Cardiac muscle cell (in vitro differentiated cells and primary cell): ENCODE measurements at regions not wholly inside any gene's neighbourhood (a gene's known extent, or its start where the extent isn't known, plus 50 kb on each side); places are given as distances from the start of the nearest gene placed in this dataset.

Experiments used
- DNase-seq, 2 donors: peaks; one replicate each; pipeline versions ENCODE4 v3.0.0 to v3.0.0-alpha.2; 2010 to 2017; ENCODE audit warnings: low read depth in 1 of 2, low spot score in 1 of 2
- H3K27ac ChIP-seq: fragments of 200-600 bp; sonication (generic); 2 replicates; pipeline ENCODE4 v1.5.1; 2016
- H3K27me3 ChIP-seq: fragments of 200-600 bp; sonication (generic); 2 replicates; pipeline ENCODE4 v1.6.0; 2016; ENCODE audit warnings: control low read depth
- H3K36me3 ChIP-seq: fragments of 200-600 bp; sonication (generic); 2 replicates; pipeline ENCODE4 v1.5.1; 2016; ENCODE audit warnings: control low read depth
- H3K4me1 ChIP-seq: fragments of 200-600 bp; sonication (generic); 2 replicates; pipeline ENCODE4 v1.8.1; 2017; ENCODE audit warnings: low read depth, mild to moderate bottlenecking, mixed run types
- H3K4me3 ChIP-seq: fragments of 200-600 bp; sonication (generic); 2 replicates; pipeline ENCODE4 v1.5.1; 2016; ENCODE audit warnings: mild to moderate bottlenecking
- H3K9me3 ChIP-seq: fragments of 200-600 bp; sonication (generic); 2 replicates; pipeline ENCODE4 v1.5.1; 2017; ENCODE audit warnings: low read depth, mild to moderate bottlenecking, control low read depth
- TF ChIP-seq, protein P1 (sequence below): IDR thresholded peaks from 2 replicates; pipeline ENCODE4 v1.5.1; 2012; ENCODE audit warnings: low read depth, mild to moderate bottlenecking, low read length

DNA sequence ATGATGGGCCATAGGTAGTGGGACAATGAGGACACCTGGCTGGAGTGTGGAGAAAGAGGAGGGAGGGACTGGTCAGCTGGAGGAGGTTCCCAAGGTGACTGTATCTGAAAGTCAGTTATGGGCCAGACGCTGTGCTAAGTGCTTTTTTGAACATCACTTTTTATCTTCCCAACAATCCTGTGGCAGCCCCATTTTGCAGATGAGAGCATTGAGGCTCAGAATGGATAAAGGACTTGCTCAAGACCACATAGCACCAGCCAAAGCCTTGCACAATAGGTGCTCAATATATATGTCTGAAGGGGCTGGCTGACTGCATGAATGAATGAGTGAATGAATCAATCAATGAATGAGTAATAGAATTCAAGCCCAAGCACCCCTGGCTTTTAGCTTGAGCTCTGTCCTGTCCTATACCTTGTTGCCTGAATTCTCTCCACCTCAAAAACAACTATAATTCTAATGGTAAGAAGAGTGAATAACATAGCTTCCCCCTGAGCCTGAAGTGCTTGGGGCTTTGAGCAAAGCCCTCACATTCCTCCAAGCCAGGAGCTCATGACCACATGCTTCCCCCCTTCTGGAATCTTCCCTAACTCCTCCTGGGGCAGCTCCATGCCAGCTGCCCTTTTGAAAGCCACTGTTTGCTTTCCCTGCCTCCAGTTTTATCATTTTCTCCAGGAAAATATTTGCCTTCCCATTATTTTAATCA lies 150.9 kb downstream of the RPLP1 start:
- DNase-seq = no peak
- no peaks in the 10 kb centered on the region for H3K9me3 ChIP-seq
- no peak overlapping the region for H3K4me3 ChIP-seq
- no peak overlapping the region for H3K27ac ChIP-seq
- TF ChIP-seq, protein P1, sequence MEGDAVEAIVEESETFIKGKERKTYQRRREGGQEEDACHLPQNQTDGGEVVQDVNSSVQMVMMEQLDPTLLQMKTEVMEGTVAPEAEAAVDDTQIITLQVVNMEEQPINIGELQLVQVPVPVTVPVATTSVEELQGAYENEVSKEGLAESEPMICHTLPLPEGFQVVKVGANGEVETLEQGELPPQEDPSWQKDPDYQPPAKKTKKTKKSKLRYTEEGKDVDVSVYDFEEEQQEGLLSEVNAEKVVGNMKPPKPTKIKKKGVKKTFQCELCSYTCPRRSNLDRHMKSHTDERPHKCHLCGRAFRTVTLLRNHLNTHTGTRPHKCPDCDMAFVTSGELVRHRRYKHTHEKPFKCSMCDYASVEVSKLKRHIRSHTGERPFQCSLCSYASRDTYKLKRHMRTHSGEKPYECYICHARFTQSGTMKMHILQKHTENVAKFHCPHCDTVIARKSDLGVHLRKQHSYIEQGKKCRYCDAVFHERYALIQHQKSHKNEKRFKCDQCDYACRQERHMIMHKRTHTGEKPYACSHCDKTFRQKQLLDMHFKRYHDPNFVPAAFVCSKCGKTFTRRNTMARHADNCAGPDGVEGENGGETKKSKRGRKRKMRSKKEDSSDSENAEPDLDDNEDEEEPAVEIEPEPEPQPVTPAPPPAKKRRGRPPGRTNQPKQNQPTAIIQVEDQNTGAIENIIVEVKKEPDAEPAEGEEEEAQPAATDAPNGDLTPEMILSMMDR = no peak
- no peaks in the 10 kb centered on the region for H3K36me3 ChIP-seq
- H3K27me3 ChIP-seq = peaks cover 16% of the 10 kb centered on the region
- no peaks in the 10 kb centered on the region for H3K4me1 ChIP-seq

- Histone ChIP-seq H3K27ac (no peak overlapping the region), H3K4me3 (no peak overlapping the region), H3K4me1 (no peaks in the 10 kb centered on the region), H3K9me3 (no peaks in the 10 kb centered on the region), H3K36me3 (no peaks in the 10 kb centered on the region), H3K27me3 (peaks cover 14% of the 10 kb centered on the region)
- TF ChIP-seq, protein P1 = no peak
- DNase-seq = no peak
Measured at GRCh38 chr15:69604072-69604411, 151.4 kb downstream of the RPLP1 start.

DNA sequence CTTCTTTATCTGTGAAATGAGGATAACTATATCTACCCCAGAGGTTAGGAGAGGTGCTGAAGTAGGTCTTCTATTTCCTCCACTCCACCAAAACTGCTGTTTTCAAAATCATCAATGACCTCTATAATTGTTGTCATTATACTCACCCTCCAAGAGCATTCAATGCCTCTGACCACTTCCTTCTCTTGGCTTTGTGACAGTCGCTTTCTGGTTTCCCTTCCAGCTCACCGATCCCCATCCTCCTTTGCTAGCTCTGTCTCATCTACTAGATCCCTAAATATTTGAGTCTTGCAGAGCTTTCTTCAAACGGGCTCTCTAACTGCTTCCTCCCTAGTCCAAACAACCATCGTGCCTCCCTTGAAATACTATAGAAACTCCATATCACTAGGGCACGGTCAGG lies 153.5 kb downstream of the RPLP1 start:
- no peak overlapping the region for H3K27ac ChIP-seq
- H3K9me3 ChIP-seq = no peaks in the 10 kb centered on the region
- TF ChIP-seq, protein P1 = no peak
- no peak overlapping the region for H3K4me3 ChIP-seq
- H3K36me3 ChIP-seq = no peaks in the 10 kb centered on the region
- DNase-seq = no peak
- no peaks in the 10 kb centered on the region for H3K27me3 ChIP-seq
- H3K4me1 ChIP-seq = no peaks in the 10 kb centered on the region

DNA sequence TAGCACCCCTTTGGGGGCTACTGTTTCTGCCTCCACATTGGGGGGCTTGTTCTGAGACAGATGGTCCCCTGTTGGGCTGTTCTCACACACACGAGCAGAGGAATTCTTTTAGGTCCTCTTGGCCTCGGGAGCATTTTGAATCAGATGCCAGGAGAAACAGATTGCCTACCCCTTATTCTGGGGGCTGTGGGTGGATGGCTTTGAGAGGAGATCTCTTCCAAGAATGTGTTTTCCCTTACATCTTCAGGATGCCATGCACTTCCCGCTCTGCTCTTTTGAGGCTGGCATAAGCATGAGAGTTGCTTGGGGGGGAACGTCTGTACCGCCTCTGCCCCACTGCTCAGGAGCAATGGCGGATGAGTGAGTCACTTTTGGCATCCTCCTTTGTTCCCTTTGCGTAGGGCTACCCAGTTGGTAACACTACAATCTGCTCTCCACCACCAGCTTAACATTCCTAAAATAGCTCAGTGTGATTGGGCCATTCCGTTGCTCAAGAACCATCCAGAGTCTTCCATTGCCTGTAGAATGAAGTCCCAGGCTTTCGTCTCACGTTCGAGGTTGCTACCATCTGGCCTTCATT lies 154.4 kb downstream of the RPLP1 start:
- TF ChIP-seq, protein P1 = no peak

GRCh38 chr15:69608661-69609060 lies 156.0 kb downstream of the RPLP1 start:
- Histone ChIP-seq H3K4me3 (no peak overlapping the region), H3K36me3 (no peaks in the 10 kb centered on the region), H3K4me1 (peaks cover 5% of the 10 kb centered on the region), H3K9me3 (no peaks in the 10 kb centered on the region), H3K27ac (no peak overlapping the region), H3K27me3 (no peaks in the 10 kb centered on the region)
- TF ChIP-seq, protein P1 = no peak
- no peak for DNase-seq

More for the DNA sequence above, 154.4 kb downstream of the RPLP1 start:
- no peak overlapping the region for H3K27ac ChIP-seq
- no peak overlapping the region for H3K4me3 ChIP-seq
- no peaks in the 10 kb centered on the region for H3K27me3 ChIP-seq
- H3K4me1 ChIP-seq = peaks cover 3% of the 10 kb centered on the region
- peak in 1 of 2 donors; percentile 70 for DNase-seq
- H3K9me3 ChIP-seq = no peaks in the 10 kb centered on the region
- no peaks in the 10 kb centered on the region for H3K36me3 ChIP-seq
